ENCODE measurements at regions not wholly inside any gene's neighbourhood (a gene's known extent, or its start where the extent isn't known, plus 50 kb on each side); places are given as distances from the start of the nearest gene placed in this dataset.

- DNase-seq: no peak
- Histone ChIP-seq H3K9me3 (no peaks in the 10 kb centered on the region), H3K27me3 (no peaks in the 10 kb centered on the region), H3K36me3 (no peaks in the 10 kb centered on the region), H3K4me3 (ENCODE audit: low read depth, low read length) (no peak overlapping the region), H3K4me1 (no peaks in the 10 kb centered on the region)
- TF ChIP-seq CTCF (IDR thresholded peaks at IDR 0.05; ENCODE audit: low read depth, low read length): no peak
These were observed 480.0 kb downstream of the PTPRU start for GRCh38 chr1:29716306-29716705.

- DNase-seq: no peak
- H3K4me1 ChIP-seq: peaks cover 6% of the 10 kb centered on the region; the same call in 1 of the 2 replicates
- H3K27me3 ChIP-seq: no peaks in the 10 kb centered on the region
- TF ChIP-seq CTCF (IDR thresholded peaks at IDR 0.05; ENCODE audit: low read depth, low read length): peak; percentile 34
- no peaks in the 10 kb centered on the region for H3K9me3 ChIP-seq
- H3K4me3 ChIP-seq (ENCODE audit: low read depth, low read length): no peak overlapping the region
- H3K36me3 ChIP-seq: no peaks in the 10 kb centered on the region
These were observed 477.5 kb downstream of the PTPRU start for GRCh38 chr1:29713857-29714256.

- Histone ChIP-seq H3K4me3 (ENCODE audit: low read depth, low read length) (no peak overlapping the region), H3K9me3 (no peaks in the 10 kb centered on the region), H3K27me3 (no peaks in the 10 kb centered on the region), H3K4me1 (peaks cover 11% of the 10 kb centered on the region), H3K36me3 (no peaks in the 10 kb centered on the region)
- TF ChIP-seq CTCF (IDR thresholded peaks at IDR 0.05; ENCODE audit: low read depth, low read length): no peak
- DNase-seq: no peak
These were observed 476.5 kb downstream of the PTPRU start for GRCh38 chr1:29712801-29713200.

GRCh38 chr1:29712284-29712651 is 475.9 kb downstream of the PTPRU start:
- TF ChIP-seq CTCF (IDR thresholded peaks at IDR 0.05; ENCODE audit: low read depth, low read length): no peak
- H3K9me3 ChIP-seq: no peaks in the 10 kb centered on the region
- peaks cover 11% of the 10 kb centered on the region for H3K4me1 ChIP-seq
- DNase-seq: no peak
- no peaks in the 10 kb centered on the region for H3K36me3 ChIP-seq
- no peaks in the 10 kb centered on the region for H3K27me3 ChIP-seq
- no peak overlapping the region for H3K4me3 ChIP-seq (ENCODE audit: low read depth, low read length)

GRCh38 chr1:29711582-29712283 is 475.4 kb downstream of the PTPRU start:
- Histone ChIP-seq H3K4me1 (peaks cover 11% of the 10 kb centered on the region), H3K4me3 (ENCODE audit: low read depth, low read length) (no peak overlapping the region), H3K27me3 (no peaks in the 10 kb centered on the region), H3K9me3 (no peaks in the 10 kb centered on the region), H3K36me3 (no peaks in the 10 kb centered on the region)
- no peak for DNase-seq
- TF ChIP-seq CTCF (IDR thresholded peaks at IDR 0.05; ENCODE audit: low read depth, low read length): no peak

GRCh38 chr1:29709704-29710280 is 473.5 kb downstream of the PTPRU start:
- no peak overlapping the region for H3K4me3 ChIP-seq (ENCODE audit: low read depth, low read length)
- H3K4me1 ChIP-seq: peaks cover 14% of the 10 kb centered on the region
- DNase-seq: no peak
- H3K36me3 ChIP-seq: no peaks in the 10 kb centered on the region
- no peaks in the 10 kb centered on the region for H3K9me3 ChIP-seq
- H3K27me3 ChIP-seq: no peaks in the 10 kb centered on the region
- no peak for TF ChIP-seq CTCF (IDR thresholded peaks at IDR 0.05; ENCODE audit: low read depth, low read length)
